CD1c-positive myeloid dendritic cell (primary cell): ENCODE measurements at regions not wholly inside any gene's neighbourhood (a gene's known extent, or its start where the extent isn't known, plus 50 kb on each side); places are given as distances from the start of the nearest gene placed in this dataset.

Source experiments
- DNase-seq: peaks from one replicate; pipeline ENCODE4 v3.0.0-alpha.2; 2016; ENCODE audit errors: extremely low spot score

DNA sequence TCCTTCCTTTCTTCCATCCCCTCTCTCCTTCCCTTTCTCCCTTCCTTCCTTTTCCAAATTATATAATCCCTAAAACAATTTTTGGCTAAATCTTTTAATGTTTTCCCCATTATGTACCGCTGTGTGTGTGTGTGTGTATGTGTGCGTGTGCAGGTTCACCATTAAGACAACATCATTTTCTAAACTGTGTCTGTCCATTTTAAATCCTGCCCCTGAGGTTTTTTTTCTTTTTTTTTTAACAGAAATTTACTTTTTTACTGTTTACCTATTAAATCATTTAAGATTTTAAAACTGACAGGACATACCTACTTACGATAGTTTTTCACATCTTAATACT is 366.3 kb upstream of the EPHA7 start:
- DNase-seq = no peak

GRCh38 chr6:93784794-93785693 is 365.7 kb upstream of the EPHA7 start:
- no peak for DNase-seq

DNA sequence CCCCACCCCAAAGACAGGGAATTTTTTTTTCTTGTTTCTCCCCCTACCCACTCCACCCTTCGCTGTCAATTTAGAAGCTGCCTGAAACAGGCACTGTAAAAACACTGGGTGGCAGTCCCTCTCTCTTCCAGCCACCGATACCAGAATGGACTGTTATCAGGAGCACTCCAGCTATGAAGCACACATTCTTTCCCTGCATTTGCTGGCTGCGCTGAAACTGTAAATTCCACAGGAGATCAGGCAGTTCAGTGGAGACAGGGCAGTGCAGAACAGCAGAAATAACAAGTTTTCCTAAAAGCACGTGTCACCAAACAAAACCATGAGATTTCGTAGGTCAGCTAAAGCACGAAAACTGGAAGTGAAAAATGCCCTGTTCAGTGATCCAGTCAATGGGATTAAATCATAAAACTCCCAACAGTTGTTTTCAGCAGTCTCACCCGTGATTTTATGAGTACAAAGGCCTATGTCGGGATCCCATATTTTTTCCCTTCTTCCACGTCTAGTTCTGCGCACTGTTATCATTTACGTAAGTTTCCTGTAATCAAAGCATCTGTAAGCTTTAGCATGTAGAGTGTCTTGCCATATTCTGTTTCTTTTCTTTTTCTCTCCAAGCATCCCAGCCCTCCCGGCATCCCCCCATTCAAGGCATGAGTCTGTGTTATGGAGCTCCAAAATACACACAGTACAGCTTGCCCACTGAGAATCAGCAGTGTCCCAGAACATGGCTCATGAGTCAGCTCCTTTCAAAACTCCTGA is 359.9 kb upstream of the EPHA7 start:
- DNase-seq = no peak

DNA sequence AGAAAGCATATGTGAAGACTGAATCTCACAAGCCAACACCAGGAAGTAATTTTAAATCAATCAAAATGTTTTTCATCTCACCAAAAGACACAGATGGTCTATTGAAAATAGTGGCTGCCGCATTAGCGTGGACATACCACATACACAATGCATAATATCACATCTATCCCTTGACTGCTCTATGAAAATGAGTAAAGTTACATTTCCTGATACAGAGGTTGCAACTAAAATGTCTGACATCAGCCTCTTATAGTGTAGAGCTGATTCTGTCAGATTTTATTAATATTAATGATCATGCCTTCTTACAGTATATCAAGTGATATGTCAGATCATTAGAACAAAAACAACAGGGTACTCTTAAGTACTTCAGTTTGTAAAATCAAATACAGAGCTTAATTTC is 339.8 kb upstream of the EPHA7 start:
- DNase-seq = no peak

DNA sequence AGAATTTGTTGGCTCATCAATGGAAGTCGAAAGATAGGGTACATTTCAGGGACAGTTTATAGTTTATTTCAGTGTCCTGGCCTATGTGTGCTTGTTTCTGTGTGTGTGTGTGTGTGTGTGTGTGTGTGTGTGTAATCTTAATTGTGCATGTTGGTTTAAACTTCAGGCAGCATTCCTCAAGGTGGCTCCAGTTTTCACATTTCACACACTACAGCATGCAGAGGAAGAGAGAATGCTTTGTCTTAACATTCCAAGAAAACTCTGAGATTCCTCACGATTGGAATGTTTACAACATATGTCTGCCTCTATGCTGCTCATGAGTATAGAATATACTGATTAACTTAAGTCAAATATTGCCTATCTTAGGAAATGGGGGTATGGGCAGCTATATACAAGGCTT is 332.6 kb upstream of the EPHA7 start:
- DNase-seq = no peak

DNA sequence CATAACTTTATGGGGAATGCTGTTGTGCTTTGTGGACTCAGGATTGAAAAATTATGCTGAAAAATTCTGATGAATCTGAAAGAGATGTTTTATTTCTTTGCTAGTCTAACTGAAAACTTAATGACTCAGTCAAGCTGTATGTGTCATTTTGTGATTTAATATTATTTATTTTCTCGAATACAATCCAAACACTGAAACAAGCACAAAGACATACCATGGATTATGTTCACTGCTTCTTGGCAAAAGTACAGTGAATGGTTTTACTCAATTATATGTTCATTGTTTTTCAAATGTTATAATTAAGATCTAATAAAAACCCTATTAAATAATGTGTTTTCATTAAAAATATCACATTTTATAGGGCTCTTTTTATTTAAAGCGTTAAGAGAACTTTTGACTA is 330.6 kb upstream of the EPHA7 start:
- no peak for DNase-seq

DNA sequence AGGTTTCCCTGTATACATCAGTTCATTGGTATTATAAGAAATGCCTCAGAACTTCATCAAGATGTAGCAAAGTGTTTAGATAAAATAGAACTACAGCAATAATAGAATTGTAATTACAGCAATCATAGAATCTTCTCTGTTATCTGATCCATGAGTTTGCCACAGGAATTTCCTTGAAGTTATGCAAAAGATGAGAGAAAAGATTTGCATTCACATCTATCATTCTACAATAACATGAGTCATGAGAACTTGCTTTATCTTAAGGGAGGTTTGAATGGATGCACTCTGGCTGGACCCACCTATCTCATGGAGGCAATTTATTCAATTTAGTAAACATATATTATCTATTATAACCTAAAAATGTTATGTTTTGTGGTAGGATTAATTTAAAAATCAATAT is 329.8 kb upstream of the EPHA7 start:
- DNase-seq = no peak

DNA sequence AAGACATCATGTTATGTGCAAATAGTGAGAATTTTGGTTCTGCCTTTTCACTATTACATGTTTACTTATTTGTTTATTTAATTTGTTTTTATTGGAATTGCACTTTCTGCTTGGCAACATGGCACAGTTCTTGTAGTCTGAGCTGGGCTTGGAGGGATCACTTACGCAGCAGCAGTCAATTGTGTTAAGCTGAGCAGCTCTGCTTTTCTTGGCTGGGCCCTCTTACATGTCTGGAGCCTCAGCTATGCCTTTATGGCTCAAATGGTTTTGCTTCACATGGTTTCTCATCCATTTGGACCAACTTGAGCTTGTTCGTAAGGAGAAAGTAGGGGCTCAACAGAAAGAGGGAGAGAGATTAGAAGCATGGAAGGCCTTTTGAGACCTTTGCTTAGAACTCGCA is 327.5 kb upstream of the EPHA7 start:
- no peak for DNase-seq

GRCh38 chr6:93745306-93745705 is 325.9 kb upstream of the EPHA7 start:
- DNase-seq = no peak

DNA sequence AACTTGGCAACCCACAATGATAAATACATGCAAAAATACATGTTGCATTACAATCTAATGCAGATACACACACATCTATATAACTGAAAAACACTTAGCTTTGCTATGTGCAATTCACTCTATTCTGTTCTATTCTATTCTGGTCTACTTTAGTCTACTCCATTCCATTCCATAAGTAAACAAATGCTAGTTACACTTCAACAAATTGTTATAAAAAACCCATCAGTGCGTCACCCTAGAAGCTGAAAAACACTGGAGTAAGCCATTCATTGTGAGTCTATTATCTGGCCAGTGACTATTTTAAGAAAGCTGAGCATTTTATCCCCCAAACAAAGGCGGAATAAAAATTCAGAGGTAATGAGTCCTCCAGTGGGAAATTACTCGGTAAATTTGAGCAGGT is 315.7 kb upstream of the EPHA7 start:
- DNase-seq = no peak

- DNase-seq = no peak
These were observed 311.9 kb upstream of the EPHA7 start for GRCh38 chr6:93731306-93731705.

DNA sequence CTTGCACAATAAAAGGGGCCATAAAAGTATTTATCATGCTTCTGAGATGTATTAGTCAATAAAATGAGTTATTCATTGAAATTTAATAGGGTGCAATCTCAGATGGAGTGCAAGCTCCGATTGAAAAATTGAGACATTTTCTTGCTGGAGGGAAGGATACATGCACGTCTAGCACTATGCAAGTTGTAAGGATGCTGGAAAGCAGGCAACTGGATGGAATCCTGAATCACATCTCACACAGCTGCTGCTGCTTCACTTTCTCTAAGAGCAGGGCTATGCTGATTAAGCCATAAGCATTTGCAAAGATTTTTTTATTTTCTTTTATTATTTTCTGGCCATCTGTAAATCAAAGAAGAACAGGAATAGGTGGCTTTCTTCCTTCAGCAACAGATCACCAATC is 308.8 kb upstream of the EPHA7 start:
- no peak for DNase-seq

DNA sequence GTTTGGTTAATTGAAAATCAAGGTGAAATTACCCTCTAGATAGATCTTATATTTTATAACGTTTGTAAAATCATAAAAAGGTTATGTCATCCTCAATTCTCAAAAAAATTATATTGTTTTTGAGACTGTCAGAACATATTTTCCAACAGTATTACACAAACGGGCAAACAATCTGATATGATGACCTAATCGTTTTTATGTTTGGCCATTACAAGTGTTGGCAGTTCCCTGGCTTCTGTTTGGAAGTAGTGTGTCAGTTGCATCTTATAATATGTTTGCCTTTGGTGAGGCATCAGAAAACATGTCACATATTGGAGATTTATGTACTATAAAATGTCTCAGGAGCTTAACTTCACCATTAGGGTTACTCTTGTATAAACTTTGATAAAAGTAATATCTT is 308.1 kb upstream of the EPHA7 start:
- no peak for DNase-seq

- no peak for DNase-seq
These were observed 302.2 kb upstream of the EPHA7 start for GRCh38 chr6:93721386-93722048.

GRCh38 chr6:93713974-93714373 is 294.6 kb upstream of the EPHA7 start:
- no peak for DNase-seq

GRCh38 chr6:93703431-93703830 is 284.1 kb upstream of the EPHA7 start:
- no peak for DNase-seq

DNA sequence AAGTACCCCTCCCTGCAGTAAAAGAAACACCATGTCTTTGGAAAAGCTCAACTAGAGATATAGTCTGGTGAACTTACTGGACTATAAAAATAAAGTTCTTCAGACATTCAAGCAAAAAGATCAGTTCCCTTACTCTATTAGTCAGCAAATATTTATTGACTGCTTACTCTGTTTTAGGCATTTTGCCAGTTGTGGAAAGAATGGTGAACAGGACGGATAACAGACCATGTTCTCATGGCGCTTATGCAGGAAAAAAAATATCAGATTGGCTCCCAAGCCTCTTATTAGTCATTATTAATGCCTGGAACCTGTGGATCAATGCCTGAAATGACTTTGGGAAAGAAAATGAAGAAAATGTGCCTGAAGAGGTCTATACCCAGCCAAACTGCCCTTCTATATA is 282.2 kb upstream of the EPHA7 start:
- no peak for DNase-seq

DNA sequence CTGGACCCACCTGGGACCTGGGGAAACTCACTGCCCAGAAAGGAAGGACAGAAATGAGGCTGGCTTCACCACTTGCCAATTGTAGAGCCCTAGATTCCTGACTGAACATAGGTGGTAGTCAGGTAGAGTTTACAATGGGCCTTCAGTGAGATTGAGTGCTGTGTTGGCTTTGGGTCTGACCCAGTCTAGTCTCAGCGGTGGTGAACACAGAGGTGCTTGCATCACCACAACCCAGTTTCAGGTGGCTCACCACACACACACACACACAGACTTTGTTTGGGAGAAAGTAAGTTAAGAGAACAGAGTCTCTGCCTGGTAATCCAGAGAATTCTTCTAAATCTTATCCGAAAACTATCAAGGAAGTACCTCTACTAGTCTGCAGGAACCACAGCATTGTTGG is 266.1 kb upstream of the EPHA7 start:
- DNase-seq = no peak

DNA sequence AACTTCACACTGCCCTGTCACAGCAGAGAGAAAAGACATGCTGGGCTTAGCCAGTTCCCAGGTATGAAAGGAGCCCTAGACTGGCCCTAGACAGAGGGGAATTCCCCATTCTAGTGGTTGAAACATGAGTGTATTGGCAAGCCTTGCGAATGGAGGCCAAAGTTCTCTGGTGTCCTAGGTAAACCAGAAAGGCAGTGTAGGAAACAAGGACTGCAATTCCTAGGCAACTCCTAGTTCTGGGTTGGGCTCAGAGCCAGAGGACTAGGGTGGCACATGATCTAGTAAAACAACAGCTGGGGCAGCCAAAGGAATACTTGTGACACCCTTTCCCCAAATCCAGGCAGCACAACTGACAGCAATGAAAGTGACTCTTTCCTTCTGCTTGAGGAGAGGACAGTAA is 265.0 kb upstream of the EPHA7 start:
- no peak for DNase-seq

GRCh38 chr6:93679836-93680235 is 260.5 kb upstream of the EPHA7 start:
- DNase-seq = no peak

GRCh38 chr6:93678841-93679454 is 259.6 kb upstream of the EPHA7 start:
- no peak for DNase-seq

- no peak for DNase-seq
These were observed 258.1 kb upstream of the EPHA7 start for GRCh38 chr6:93677264-93677965.
